C4-2B (cell line): ENCODE measurements at regions not wholly inside any gene's neighbourhood (a gene's known extent, or its start where the extent isn't known, plus 50 kb on each side); places are given as distances from the start of the nearest gene placed in this dataset.

Experiments
- CTCF ChIP-seq: fragments of 450-650 bp; conservative IDR thresholded peaks from 2 replicates; pipeline ENCODE4 v1.5.1; 2017; ENCODE audit warnings: mild to moderate bottlenecking
- ZFX ChIP-seq: fragments of 450-650 bp; IDR thresholded peaks from 2 replicates; pipeline ENCODE4 v1.6.1; 2017

- no peak for TF ChIP-seq CTCF
- TF ChIP-seq ZFX = no peak
These were observed 211.4 kb upstream of the SLC39A10 start for GRCh38 chr2:195445639-195446038.
